ENCODE measurements at regions not wholly inside any gene's neighbourhood (a gene's known extent, or its start where the extent isn't known, plus 50 kb on each side); places are given as distances from the start of the nearest gene placed in this dataset.

DNA sequence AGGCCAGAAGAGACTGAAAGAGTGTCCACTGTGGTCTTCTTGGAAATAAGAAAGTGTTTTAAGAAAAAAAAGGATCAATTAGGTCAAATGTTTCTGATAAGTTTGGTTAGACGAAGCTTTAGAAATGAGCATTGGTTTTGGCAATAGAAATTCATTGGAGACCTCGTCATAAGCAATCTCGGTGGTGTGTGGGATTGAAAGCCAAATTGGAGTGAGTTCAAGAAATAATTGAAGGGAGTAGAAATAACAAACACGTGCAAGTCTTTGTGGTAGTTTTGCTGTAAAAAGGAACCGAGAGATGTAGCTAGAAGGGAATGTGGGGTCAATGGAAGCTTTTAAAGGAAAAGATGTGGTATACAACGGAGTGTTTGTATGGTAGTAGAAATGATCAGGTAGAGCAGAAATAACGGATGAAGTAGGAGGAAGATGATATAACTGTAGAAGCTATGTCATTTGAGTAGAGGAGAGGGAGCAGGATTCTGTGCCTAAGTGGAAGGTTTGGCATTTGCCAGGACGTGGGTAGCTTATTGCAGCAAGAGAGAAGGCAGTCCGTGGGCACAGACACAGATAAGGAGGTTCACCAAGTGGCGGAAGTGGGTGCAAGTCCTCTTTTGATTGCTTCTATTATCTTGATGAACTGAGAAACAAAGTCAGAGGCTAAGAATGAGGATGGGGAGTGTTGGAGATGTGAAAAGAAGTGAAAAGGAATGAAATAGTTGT is 146.2 kb downstream of the DACT1 start:
- DNase-seq (ENCODE audit: low spot score), result no peak
- TF ChIP-seq, protein P1, sequence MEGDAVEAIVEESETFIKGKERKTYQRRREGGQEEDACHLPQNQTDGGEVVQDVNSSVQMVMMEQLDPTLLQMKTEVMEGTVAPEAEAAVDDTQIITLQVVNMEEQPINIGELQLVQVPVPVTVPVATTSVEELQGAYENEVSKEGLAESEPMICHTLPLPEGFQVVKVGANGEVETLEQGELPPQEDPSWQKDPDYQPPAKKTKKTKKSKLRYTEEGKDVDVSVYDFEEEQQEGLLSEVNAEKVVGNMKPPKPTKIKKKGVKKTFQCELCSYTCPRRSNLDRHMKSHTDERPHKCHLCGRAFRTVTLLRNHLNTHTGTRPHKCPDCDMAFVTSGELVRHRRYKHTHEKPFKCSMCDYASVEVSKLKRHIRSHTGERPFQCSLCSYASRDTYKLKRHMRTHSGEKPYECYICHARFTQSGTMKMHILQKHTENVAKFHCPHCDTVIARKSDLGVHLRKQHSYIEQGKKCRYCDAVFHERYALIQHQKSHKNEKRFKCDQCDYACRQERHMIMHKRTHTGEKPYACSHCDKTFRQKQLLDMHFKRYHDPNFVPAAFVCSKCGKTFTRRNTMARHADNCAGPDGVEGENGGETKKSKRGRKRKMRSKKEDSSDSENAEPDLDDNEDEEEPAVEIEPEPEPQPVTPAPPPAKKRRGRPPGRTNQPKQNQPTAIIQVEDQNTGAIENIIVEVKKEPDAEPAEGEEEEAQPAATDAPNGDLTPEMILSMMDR (IDR thresholded peaks at IDR 0.05; ENCODE audit: extremely low read depth, insufficient read depth, missing control alignments), result no peak
- in situ Hi-C loops (cut with MboI; ENCODE audit: low pct_unique_long_range_greater_than_20kb, low sequenced_read_pairs, unreplicated experiment), result no loop called here

DNA sequence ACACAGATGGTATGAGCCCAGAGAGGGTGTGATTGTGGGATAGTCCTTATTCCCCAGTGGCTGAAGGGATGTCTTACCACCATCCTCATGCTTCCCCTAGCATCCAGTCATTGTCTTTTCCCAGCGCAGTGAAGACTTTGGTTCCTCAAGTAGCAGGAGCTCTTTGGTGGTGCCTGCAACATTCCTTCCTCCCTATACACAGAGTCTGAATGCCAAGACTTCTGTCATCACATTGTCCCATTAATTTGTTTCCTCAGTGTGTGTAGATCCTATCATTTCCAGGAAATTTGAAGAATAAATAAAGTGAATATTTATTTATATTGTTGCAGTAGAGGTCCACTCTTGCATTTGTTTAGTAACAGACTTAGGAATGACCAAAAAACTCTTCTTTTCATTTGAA is 147.2 kb downstream of the DACT1 start:
- in situ Hi-C loops (cut with MboI; ENCODE audit: low pct_unique_long_range_greater_than_20kb, low sequenced_read_pairs, unreplicated experiment), result no loop called here
- DNase-seq (ENCODE audit: low spot score), result no peak
- TF ChIP-seq, protein P1 (IDR thresholded peaks at IDR 0.05; ENCODE audit: extremely low read depth, insufficient read depth, missing control alignments), result no peak

DNA sequence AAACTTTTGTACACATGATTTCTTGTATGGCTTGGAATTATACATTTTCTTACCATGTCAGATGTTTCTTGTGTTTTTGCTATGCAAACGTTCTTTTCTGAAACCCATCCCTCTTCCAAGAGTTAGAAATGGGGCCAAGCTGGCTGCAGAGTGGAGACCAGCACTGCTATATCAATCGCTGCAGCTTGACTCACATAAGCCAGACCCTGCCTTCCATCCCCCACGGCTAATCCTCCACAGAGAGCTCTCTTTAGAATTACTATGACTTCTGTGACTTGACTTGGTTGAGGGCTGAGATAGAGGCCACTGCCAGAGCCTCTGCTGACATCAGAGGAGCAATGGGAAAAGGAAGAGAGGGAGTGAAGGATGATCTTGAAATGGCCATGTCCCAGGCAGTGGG is 147.9 kb downstream of the DACT1 start:
- TF ChIP-seq, protein P1 (IDR thresholded peaks at IDR 0.05; ENCODE audit: extremely low read depth, insufficient read depth, missing control alignments), result no peak
- DNase-seq (ENCODE audit: low spot score), result no peak
- in situ Hi-C loops (cut with MboI; ENCODE audit: low pct_unique_long_range_greater_than_20kb, low sequenced_read_pairs, unreplicated experiment), result no loop called here

DNA sequence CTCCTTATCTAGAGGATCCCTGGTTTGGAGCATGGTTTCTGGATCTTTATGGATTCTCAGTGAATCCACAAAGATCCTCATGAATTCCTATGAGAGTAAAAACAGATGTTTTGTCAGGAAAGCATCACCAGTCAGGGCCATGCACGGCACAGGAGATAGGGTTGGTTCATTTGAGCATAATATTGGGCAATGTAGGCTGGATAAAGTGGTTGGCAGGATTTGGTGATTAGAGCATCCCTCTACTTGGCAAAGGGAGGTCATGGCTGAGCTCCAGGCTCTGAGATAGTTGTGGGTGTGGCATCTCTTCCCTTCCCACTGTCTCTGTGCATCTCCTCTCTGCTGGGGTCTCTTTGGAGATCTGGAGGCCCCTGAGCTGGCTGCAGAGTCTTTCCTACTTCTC is 149.8 kb downstream of the DACT1 start:
- no peak for DNase-seq (ENCODE audit: low spot score)
- TF ChIP-seq, protein P1 (IDR thresholded peaks at IDR 0.05; ENCODE audit: extremely low read depth, insufficient read depth, missing control alignments), result no peak
- in situ Hi-C loops (cut with MboI; ENCODE audit: low pct_unique_long_range_greater_than_20kb, low sequenced_read_pairs, unreplicated experiment), result no loop called here

DNA sequence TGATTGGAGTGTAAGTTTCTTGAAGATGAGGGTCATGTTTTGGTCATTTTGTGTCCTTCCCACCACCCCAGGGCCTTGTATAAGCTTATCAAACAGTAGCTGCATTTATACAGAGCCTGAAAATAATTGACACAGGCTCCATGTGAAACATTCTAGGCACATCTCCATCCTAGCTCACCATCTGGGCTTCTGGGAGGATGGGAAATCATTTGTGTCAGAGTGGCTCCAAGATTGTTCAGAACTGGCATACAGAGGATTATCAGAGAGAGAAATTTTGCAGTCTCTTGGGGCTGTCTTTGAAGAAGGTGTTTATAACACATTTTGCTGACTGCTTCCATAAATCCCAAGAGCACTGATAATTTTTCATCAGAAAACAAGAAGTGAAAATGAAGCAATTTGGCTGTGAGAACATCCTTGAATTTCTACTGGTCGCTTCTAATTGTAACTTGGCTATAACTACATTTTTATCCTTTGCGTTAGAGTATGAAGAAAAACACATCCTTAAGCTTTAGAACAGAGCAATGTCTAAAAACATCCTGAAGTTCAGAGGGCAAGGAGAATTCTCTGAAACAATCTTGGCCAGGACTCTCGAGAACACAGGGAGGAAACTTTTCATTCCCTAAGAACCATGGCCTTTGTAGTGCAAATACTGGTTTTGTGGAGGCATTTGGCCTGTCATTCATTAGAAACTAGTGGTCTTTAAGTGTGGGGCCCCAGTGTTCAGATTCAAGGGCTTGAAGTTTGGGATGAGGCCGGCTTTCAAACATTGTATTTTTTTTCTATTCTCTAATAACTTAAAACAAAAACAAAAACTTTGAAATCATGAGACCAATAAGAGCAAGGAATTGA is 151.1 kb downstream of the DACT1 start:
- in situ Hi-C loops (cut with MboI; ENCODE audit: low pct_unique_long_range_greater_than_20kb, low sequenced_read_pairs, unreplicated experiment), result no loop called here
- no peak for DNase-seq (ENCODE audit: low spot score)
- TF ChIP-seq, protein P1 (IDR thresholded peaks at IDR 0.05; ENCODE audit: extremely low read depth, insufficient read depth, missing control alignments), result no peak

DNA sequence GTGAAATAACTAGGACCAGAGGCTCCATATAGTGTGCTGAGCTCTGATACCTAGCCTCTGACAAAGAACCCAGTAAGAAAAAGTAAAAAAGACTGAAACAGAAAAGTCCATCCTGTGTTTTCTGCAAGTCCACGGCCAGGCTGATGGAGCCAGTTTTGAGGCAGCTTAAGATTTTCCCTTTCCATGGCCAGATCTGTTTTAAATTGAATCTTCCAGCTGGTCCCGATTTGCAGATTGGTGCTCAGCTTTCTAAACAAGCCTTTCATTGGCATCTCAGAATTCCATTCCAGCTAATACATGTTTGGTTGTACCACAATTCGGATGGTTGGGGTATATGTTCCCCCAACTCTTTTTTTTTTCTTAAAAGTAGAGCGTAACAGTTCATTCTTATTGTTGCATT is 152.0 kb downstream of the DACT1 start:
- no peak for DNase-seq (ENCODE audit: low spot score)
- in situ Hi-C loops (cut with MboI; ENCODE audit: low pct_unique_long_range_greater_than_20kb, low sequenced_read_pairs, unreplicated experiment), result no loop called here

More for the DNA sequence above, 152.0 kb downstream of the DACT1 start:
- TF ChIP-seq, protein P1 (IDR thresholded peaks at IDR 0.05; ENCODE audit: extremely low read depth, insufficient read depth, missing control alignments), result no peak

All from GM13977 (cell line).